GM21737 (cell line): ENCODE measurements at regions not wholly inside any gene's neighbourhood (a gene's known extent, or its start where the extent isn't known, plus 50 kb on each side); places are given as distances from the start of the nearest gene placed in this dataset.

Experiments
- ATAC-seq: cut with Tn5 transposase; IDR thresholded peaks from one replicate; pipeline ENCODE4 v1.9.1; 2021; ENCODE audit warnings: mild to moderate bottlenecking, moderate library complexity; ENCODE audit not compliant: unreplicated experiment

DNA sequence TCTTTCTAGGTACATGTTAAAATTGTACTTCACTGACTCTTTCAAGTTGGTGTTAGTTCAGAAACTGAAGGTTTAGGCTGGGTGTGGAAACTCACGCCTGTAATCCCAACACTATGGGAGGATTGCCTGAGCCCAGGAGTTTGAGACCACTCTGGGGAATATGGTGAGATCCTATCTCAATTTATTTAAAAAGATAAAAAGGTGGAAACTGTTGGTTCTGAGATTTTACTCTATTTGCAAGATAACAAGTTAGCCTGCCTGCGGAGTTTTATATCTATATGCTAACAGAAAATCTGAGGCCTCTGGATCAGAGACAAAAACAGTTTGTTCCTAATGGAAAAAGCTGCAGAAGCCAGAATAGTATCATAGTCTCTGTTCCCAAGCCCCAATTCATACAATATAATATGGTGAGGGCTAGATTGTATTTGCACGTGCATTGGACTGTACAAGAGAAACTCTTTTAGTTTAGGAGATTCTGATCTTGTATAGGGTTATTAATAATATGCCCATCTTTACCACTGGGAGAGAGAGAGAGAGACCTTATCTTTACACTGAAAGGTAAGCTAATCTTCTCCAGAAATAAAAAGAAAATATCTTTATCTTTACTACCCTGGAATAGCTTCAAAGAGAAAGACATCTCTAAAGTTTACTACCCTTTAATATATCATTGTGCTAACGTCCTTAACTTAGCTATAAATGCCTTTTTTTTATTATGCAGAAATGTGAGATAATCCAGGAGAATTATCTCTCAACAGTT is 1267.6 kb downstream of the OTOL1 start:
- ATAC-seq: no peak

DNA sequence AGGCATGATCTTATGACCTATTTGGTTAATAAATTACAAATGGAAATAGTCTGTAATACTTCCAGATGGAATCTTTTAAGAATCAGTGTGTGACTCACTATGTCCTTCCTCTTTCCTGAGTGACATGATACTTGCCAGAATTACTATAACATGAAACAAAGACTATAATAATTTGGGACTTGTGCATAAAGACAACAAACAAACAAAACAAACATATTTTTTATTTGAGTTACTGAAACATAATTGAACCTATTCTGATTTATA is 1268.1 kb downstream of the OTOL1 start:
- ATAC-seq: no peak

DNA sequence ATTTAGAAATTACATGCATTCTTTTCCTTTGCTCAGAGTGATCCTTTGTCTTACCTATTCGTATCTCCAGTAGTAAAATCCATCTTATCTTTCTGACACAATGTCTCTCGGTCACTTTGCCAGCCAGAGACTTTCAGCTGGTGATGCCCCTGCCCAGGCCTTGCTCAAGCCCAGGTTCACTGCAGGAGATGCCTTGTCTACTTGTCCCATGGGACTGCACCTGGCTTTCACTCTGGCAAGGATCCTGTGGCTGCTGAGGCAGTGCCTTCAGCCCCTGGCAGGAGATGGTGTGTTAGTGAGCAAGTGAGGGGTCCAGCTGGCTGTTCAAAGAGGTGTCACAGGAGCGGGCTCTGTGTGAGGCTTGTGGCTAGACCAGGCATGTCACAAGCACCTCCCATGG is 1268.9 kb downstream of the OTOL1 start:
- no peak for ATAC-seq

DNA sequence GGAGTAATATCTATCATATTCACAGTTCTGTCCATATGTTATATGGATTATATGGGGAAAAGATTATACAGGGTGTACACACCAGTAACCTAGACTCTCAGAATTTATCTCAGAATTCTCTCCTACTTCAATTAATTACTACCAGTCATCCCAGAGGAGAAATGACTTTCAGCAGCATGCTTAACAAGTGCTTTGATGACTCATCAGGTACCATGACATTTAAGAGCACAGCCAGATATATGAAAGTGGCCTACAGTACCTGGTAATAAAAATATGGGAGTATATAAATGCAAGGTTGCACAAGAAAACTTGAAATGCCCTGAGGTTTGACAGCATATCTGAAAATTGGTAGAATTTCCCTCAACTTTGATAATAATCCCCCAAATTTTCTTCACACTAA is 1273.0 kb downstream of the OTOL1 start:
- no peak for ATAC-seq

GRCh38 chr3:162770551-162770950 is 1273.9 kb downstream of the OTOL1 start:
- ATAC-seq: no peak

DNA sequence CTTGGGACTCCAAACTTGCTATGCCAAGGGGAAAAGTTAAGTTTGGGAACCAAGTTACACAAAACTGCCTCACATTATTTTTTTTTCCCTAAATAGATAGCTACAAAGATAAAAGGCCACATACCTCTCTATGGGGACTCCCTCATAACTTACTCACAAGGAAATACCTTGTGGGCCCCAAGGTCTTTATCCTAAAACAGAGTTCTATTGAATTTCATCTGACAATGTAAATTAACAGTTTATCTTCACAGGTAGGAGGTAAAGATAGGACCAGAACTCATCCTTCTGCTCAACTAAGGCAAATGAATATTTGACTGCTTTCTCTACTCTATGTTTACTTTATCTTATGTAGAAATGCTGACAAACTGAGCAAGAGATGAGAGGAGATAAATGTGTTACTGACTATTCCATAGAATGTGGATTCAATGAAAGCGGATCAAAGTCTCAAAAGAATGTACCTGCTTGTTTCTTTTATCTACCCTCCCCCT is 1278.0 kb downstream of the OTOL1 start:
- ATAC-seq: no peak

DNA sequence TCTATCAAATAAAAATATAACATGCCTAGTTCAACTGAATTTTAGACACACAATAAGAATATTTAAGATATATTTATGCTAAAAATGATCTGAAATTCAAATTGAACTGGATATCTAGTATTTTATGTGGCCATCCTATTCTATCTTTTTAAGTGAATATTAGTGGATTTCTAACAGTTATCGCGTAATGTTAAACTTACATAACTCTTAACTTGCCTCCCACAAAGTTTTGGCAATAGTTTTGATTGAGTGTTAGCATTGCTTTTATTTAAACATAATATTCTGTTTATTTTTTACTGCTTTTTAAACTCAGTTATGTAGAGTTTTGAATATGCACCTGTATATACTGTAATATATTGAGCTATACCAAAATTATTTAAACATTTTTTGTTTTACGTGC is 1279.5 kb downstream of the OTOL1 start:
- ATAC-seq: no peak

- ATAC-seq: no peak
These were observed 1280.5 kb downstream of the OTOL1 start for GRCh38 chr3:162777118-162777517.

GRCh38 chr3:162780313-162780712 is 1283.7 kb downstream of the OTOL1 start:
- no peak for ATAC-seq

GRCh38 chr3:162799910-162800309 is 1303.3 kb downstream of the OTOL1 start:
- no peak for ATAC-seq

GRCh38 chr3:162802228-162802965 is 1305.8 kb downstream of the OTOL1 start:
- no peak for ATAC-seq

DNA sequence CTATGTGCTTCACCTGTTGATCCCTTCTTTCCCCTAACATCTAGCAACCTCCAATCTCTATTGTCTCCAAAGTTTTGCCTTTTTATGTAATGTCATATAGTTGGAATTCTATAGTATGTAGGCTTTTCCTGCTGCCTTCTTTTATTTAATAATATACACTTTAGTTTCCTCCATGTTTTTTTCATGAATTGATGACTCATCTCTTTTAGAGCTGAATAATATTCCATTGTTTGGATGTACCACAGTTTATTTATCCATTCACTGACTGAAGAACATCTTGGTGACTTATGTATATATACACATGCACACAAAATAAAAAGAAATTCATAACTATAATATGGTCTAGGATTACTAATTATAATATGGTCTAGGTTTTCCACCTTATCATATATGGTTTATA is 1314.2 kb downstream of the OTOL1 start:
- no peak for ATAC-seq

DNA sequence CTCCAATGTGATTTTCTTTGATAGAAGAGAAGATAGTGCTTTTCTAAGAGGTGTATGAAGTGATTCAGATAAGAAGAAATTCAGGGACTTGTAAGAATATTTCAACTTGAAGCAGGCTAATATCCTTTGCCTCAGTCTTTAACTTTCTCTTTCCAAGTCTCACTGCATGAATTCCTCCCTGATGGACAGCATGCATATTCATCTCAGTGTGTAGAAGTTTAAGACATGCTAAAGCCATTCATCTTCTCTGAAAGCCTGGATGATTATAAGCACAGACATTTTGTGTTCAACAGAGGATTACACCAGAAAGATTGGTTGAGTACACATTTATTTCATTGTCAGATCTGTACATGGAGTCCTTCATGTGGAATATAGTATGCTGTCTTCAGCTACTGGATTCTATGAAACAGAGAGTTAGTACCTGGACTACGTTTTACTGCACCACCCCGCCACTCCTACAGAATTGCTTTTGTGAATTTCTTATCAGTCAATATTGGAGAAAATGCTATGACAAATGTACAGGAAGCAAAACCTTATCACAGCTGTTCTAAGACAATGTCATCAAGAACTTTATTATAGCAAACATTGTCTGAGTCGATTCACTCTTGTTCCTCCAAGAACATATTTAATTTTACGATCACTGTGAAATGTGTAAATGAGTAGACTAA is 1346.1 kb downstream of the OTOL1 start:
- no peak for ATAC-seq

DNA sequence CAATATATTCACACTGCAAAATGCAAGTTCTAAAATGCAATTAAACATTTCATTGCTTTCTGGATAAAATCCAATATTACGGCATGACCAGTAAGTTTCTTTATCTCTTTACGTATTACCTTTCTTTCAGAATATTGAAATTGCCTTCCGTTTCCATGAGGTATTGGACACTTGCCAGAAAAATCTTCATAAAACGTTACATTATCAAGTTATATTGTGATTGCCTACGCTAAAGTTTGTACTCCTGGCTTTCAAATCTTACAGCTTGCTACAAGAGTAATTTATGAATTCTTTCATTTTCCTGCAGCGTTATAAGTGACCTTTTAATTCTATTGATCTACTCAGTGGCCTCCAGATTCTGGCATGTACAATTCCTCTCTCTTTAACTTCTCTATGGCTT is 1349.3 kb downstream of the OTOL1 start:
- no peak for ATAC-seq

- ATAC-seq: no peak
These were observed 1350.9 kb downstream of the OTOL1 start for GRCh38 chr3:162847511-162847910.

- ATAC-seq: no peak
These were observed 1367.0 kb downstream of the OTOL1 start for GRCh38 chr3:162863579-162863978.

GRCh38 chr3:162865466-162865865 is 1368.9 kb downstream of the OTOL1 start:
- ATAC-seq: no peak

DNA sequence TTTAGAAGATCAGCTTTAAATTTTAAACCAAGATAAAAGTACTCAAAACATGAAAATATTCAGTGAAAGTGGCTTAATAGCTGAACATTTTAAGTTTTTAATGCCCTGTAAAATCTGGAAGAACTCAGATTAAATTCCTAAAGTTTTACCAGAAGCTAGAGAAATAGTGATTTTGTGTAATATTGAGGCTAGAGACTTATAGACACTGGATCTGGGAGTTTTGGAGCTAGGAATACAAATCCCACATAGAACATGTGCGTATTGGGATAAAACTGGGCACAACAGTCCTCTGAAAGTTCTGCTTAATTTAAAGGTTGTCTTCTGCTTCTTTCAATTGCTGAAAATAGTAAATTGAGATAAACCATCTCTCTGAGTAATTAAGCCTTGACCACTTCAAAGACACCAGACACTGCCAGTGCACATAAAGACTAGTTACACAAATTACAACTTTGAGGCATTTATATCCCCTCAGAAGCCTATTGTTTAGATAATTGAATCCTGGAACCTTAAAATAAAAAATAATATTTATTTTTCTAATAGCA is 1382.5 kb downstream of the OTOL1 start:
- ATAC-seq: no peak

DNA sequence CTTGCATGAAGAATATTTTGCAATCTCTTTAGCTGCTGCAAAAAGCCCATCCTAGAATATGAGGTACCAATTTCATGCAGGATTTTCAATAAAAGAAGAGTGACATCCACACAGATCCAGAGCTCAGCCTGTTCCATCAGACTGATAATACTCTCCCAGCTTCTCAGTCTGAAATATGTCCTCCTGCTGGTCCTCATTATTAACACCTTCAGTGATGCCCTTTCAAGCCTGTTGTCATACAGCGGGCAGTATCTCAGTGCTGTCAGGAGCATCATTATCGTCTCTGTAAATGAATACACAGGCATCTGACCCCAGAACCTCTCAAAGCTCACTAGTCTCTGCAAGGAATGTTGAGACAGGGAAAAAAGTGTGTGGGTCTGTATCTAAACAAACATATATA is 1387.8 kb downstream of the OTOL1 start:
- ATAC-seq: no peak

DNA sequence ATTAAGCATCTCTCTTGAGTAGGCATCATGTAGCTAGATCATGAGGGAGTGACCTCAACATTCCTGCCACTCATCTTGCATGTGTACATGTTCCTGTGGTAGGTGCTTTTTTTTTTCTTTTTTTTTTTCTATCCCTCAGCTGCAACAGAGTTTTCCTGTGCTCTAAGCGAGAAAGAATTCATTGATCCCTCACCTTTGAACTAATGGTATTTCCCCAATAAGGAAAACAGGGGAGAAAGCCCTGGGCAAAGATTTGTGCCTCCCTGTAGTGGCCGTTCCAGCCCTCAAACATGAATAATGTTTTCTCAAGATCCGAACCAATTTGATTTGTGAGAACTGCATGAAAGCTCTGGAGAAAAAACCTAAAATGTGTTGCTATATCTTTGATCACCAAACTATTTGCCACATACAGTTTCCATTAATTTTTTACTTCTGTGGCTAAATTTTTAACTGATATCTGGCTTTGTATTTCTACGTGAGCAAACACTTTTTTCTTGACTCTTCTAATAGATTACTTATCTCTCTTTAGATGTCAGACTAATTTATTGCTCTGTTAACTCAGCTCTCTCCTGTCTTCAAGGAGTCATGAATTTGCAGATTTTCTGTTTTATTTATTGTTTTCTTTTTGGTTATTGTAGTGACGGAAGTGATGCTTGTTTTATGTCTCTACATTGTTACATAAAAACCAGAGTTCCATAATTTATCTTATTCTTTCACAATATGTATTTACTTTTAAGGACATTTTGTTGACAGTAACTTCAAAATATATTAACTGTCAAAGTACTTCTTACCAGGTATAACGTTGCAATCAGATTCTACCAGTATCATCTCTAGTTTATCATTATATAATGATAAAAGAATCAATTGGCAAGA is 1396.5 kb downstream of the OTOL1 start:
- ATAC-seq: no peak

GRCh38 chr3:162897291-162897690 is 1400.7 kb downstream of the OTOL1 start:
- ATAC-seq: no peak
